ENCODE measurements at regions not wholly inside any gene's neighbourhood (a gene's known extent, or its start where the extent isn't known, plus 50 kb on each side); places are given as distances from the start of the nearest gene placed in this dataset.
A peak's percentile ranks its signal among the peaks of the same experiment; 100 is the strongest.

- peak; percentile 70 for DNase-seq (ENCODE audit: extremely low read depth, low read depth)
- TF ChIP-seq, protein P1, sequence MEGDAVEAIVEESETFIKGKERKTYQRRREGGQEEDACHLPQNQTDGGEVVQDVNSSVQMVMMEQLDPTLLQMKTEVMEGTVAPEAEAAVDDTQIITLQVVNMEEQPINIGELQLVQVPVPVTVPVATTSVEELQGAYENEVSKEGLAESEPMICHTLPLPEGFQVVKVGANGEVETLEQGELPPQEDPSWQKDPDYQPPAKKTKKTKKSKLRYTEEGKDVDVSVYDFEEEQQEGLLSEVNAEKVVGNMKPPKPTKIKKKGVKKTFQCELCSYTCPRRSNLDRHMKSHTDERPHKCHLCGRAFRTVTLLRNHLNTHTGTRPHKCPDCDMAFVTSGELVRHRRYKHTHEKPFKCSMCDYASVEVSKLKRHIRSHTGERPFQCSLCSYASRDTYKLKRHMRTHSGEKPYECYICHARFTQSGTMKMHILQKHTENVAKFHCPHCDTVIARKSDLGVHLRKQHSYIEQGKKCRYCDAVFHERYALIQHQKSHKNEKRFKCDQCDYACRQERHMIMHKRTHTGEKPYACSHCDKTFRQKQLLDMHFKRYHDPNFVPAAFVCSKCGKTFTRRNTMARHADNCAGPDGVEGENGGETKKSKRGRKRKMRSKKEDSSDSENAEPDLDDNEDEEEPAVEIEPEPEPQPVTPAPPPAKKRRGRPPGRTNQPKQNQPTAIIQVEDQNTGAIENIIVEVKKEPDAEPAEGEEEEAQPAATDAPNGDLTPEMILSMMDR (IDR thresholded peaks at IDR 0.05; ENCODE audit: low read depth, low read length), result no peak
These were observed 187.8 kb downstream of the ETS2 start for GRCh38 chr21:38993561-38993960.

DNA sequence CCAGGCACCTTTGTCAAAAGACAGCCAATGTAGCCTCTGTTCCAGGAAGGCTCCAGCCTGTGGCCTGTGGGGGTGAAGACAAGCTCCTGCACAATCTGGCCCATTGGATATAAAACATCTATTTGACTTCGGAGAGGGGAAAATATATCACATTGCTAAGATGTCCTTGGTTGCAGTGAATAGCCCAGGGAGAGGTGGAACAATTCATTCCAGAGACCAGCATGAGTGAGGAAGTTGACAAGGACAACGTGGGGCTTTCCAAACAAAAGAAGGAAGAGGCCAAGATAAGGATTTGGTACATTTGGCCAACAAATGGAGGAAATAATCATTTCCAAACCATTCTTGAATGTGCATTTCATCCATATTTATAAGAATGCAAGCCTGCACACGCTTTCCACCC is 187.0 kb downstream of the ETS2 start:
- TF ChIP-seq, protein P1 (IDR thresholded peaks at IDR 0.05; ENCODE audit: low read depth, low read length), result no peak
- no peak for DNase-seq (ENCODE audit: extremely low read depth, low read depth)

GRCh38 chr21:38990424-38990794 is 184.7 kb downstream of the ETS2 start:
- no peak for DNase-seq (ENCODE audit: extremely low read depth, low read depth)
- TF ChIP-seq, protein P1 (IDR thresholded peaks at IDR 0.05; ENCODE audit: low read depth, low read length), result no peak

DNA sequence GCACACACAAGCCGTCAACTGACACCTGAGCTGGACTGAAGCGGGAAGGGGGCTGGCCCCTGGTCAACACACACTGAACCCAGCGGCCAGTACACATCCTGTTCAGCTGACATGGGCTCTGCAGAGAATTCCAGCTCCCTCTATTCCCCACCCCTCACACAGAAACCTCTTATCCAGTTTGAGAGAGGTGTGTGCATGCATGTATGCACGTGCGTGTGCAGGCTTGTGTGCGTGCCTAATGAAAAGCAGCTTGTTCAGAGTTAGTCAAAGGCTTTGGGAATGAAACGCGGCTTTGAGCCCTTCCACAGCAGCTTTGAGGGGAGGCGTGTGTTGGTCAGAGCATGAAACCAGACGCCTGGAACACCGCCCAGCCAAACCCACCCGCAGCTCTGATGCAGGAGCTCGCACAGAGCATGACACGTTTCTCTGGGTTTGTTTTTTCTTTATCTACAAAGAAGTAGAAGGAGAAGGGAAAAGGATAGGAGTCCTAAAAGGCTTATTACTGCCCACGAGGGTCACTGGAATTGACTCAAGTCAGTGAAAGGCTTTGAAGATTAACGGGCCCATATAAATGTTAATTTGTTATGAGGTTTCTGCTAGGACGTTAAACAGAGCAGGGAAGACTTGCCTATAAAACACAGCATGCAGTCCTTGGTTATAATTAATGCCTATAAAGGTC is 184.2 kb downstream of the ETS2 start:
- DNase-seq (ENCODE audit: extremely low read depth, low read depth), result peak; percentile 74
- TF ChIP-seq, protein P1 (IDR thresholded peaks at IDR 0.05; ENCODE audit: low read depth, low read length), result no peak

GRCh38 chr21:38989379-38989744 is 183.6 kb downstream of the ETS2 start:
- TF ChIP-seq, protein P1 (IDR thresholded peaks at IDR 0.05; ENCODE audit: low read depth, low read length), result no peak
- DNase-seq (ENCODE audit: extremely low read depth, low read depth), result no peak

GRCh38 chr21:38988509-38989378 is 183.0 kb downstream of the ETS2 start:
- DNase-seq (ENCODE audit: extremely low read depth, low read depth), result no peak
- TF ChIP-seq, protein P1 (IDR thresholded peaks at IDR 0.05; ENCODE audit: low read depth, low read length), result no peak

Data from AG09319 (cell line).